Suprapubic skin (tissue), 4 donors: ENCODE measurements at regions not wholly inside any gene's neighbourhood (a gene's known extent, or its start where the extent isn't known, plus 50 kb on each side); places are given as distances from the start of the nearest gene placed in this dataset.

Experiments
- DNase-seq, 2 donors: peaks; one replicate each; pipeline ENCODE4 v3.0.0-alpha.2; 2019; ENCODE audit warnings: low spot score in 2 of 2
- H3K27ac ChIP-seq: fragments of 200-600 bp; sonication (generic); one replicate; pipeline ENCODE4 v1.5.1; 2019
- H3K27me3 ChIP-seq: fragments of 200-600 bp; sonication (generic); one replicate; pipeline ENCODE4 v1.5.1; 2019
- H3K36me3 ChIP-seq: fragments of 200-600 bp; sonication (generic); one replicate; pipeline ENCODE4 v1.5.1; 2019
- H3K4me1 ChIP-seq: fragments of 200-600 bp; sonication (generic); one replicate; pipeline ENCODE4 v1.5.1; 2019
- H3K4me3 ChIP-seq: fragments of 200-600 bp; sonication (generic); one replicate; pipeline ENCODE4 v1.5.1; 2019; ENCODE audit warnings: mild to moderate bottlenecking
- H3K9me3 ChIP-seq: fragments of 200-600 bp; sonication (generic); one replicate; pipeline ENCODE4 v1.5.1; 2019
- EP300 ChIP-seq: sonication (generic); formaldehyde crosslinking; IDR thresholded peaks from one replicate; pipeline ENCODE4 v1.6.1; 2017; ENCODE audit warnings: antibody characterized with exemption
- POLR2A ChIP-seq, 2 donors: fragments of 450-650 bp; IDR thresholded peaks; one replicate each; pipeline ENCODE4 v1.6.1; 2017; ENCODE audit warnings: antibody characterized with exemption in 2 of 2, mild to moderate bottlenecking in 2 of 2, moderate library complexity in 2 of 2
- POLR2AphosphoS5 ChIP-seq, 3 donors: sonication (generic); formaldehyde crosslinking; IDR thresholded peaks; one replicate each; pipeline ENCODE4 v1.6.1; 2017; ENCODE audit warnings: antibody characterized with exemption in 3 of 3
- WGBS: methylation state at CpG from one replicate; pipeline ENCODE4 v1.1.5; 2018; 5-methylcytosine and 5-hydroxymethylcytosine counted together
- TF ChIP-seq, protein P1 (sequence below), 2 donors: fragments of 200-600 bp in 1 of 2; fragments of 450-650 bp in 1 of 2; sonication (generic) in 1 of 2; IDR thresholded peaks; one replicate each; pipeline ENCODE4 v1.5.1; 2016 to 2019; ENCODE audit warnings: antibody characterized with exemption in 2 of 2, mild to moderate bottlenecking in 1 of 2, moderate library complexity in 1 of 2

DNA sequence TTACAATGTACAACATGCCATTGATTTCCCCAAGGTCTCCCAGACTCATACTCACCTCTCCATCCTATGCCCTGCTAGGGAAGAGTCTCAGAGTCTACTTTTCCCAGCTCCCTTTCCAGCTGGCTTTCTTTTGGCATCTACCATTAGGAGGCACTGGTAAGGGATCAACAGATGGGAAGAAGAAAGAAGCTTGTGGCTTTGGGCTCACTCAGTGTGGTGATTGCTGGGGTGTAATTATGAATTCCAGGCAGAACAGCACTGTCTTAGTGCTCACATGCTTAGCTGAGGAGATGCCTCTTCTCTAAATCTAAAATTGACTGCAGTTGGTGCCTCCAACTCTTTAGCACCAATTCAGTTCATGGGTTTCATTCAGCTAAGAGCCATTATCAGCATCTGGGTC is 330.0 kb downstream of the PSAT1 start:
- TF ChIP-seq, protein P1, sequence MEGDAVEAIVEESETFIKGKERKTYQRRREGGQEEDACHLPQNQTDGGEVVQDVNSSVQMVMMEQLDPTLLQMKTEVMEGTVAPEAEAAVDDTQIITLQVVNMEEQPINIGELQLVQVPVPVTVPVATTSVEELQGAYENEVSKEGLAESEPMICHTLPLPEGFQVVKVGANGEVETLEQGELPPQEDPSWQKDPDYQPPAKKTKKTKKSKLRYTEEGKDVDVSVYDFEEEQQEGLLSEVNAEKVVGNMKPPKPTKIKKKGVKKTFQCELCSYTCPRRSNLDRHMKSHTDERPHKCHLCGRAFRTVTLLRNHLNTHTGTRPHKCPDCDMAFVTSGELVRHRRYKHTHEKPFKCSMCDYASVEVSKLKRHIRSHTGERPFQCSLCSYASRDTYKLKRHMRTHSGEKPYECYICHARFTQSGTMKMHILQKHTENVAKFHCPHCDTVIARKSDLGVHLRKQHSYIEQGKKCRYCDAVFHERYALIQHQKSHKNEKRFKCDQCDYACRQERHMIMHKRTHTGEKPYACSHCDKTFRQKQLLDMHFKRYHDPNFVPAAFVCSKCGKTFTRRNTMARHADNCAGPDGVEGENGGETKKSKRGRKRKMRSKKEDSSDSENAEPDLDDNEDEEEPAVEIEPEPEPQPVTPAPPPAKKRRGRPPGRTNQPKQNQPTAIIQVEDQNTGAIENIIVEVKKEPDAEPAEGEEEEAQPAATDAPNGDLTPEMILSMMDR (IDR thresholded peaks at IDR 0.05): no peak
- no peak for TF ChIP-seq EP300
- no peak for TF ChIP-seq POLR2A (IDR thresholded peaks at IDR 0.05)
- no peak for TF ChIP-seq POLR2AphosphoS5 (IDR thresholded peaks at IDR 0.05)
- H3K27ac ChIP-seq: no peak overlapping the region
- no peaks in the 10 kb centered on the region for H3K4me1 ChIP-seq
- DNase-seq: no peak
- no peaks in the 10 kb centered on the region for H3K27me3 ChIP-seq
- no peaks in the 10 kb centered on the region for H3K36me3 ChIP-seq
- no peak overlapping the region for H3K4me3 ChIP-seq
- no peaks in the 10 kb centered on the region for H3K9me3 ChIP-seq

DNA sequence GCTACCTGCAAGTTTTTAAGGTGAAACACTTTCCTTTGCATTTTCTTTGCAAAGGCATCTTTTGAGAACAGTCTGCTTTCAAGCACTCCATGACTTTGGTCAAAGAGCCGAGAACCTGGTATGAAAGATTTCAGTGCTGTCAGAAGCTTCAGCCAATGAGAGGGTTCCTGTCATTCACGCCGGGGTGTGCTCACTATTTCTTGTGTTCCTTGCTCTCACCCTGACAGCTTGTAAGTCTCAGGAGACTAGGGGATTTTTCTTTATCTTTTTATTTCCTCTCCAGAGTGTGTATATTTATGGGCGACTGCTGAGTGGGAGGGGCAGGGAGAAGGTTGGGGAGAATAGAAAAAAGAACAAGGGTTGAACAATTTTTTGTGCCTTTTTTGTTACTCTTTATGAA is 334.0 kb downstream of the PSAT1 start:
- Histone ChIP-seq H3K9me3 (no peaks in the 10 kb centered on the region), H3K27ac (no peak overlapping the region), H3K4me3 (no peak overlapping the region), H3K27me3 (no peaks in the 10 kb centered on the region), H3K4me1 (no peaks in the 10 kb centered on the region), H3K36me3 (no peaks in the 10 kb centered on the region)
- TF ChIP-seq POLR2A (IDR thresholded peaks at IDR 0.05) (no peak), POLR2AphosphoS5 (IDR thresholded peaks at IDR 0.05) (no peak), EP300 (no peak)
- TF ChIP-seq, protein P1 (IDR thresholded peaks at IDR 0.05): no peak
- WGBS: 35% methylated on average over 4 of the region's 4 CpGs
- DNase-seq: no peak

DNA sequence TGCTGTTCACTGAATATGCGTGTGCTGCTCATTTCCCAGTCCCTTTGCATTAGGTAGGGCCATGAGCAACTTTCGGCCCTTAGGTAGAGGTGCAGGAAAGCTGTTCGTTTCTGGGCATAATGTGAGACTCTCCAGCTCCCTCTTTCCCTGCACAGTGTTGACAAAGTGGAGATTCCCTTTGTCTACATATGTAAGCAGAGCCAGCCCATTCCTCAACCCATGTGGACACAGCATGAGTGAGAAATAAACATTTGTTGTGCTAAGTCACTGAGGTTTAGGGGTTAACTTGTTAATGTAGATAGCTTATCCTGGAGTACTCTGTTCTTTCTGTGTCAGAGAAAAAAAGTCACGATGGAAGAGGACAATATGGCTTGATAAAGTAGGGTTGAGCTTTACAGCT is 343.8 kb downstream of the PSAT1 start:
- no peak overlapping the region for H3K27ac ChIP-seq

DNA sequence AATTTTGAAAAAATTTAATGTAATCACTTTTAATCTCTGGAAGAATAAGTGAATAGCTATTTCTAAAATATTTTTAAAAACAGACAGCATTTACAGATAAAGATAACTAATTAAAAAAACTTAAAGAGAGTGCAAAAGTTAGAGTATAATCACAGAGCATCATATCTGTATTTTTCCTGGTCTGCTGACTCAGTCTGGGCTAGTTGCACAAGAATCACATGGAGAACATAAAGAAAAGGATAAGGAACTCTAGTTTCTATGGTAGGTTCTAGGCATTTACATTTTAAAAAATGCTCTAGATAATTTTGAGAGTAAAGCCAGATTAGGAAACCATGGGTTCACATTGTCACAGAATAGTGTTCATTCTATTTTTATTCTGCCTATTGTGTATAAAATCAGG is 347.4 kb downstream of the PSAT1 start:
- no peak for TF ChIP-seq EP300
- TF ChIP-seq POLR2A (IDR thresholded peaks at IDR 0.05): no peak
- TF ChIP-seq POLR2AphosphoS5 (IDR thresholded peaks at IDR 0.05): no peak
- TF ChIP-seq, protein P1 (IDR thresholded peaks at IDR 0.05): no peak
- no peak for DNase-seq
- H3K4me1 ChIP-seq: no peaks in the 10 kb centered on the region
- H3K27ac ChIP-seq: no peak overlapping the region
- no peaks in the 10 kb centered on the region for H3K36me3 ChIP-seq
- no peaks in the 10 kb centered on the region for H3K27me3 ChIP-seq
- H3K9me3 ChIP-seq: peaks cover 10% of the 10 kb centered on the region
- H3K4me3 ChIP-seq: no peak overlapping the region

More for the DNA sequence above, 343.8 kb downstream of the PSAT1 start:
- Histone ChIP-seq H3K4me3 (no peak overlapping the region), H3K27me3 (no peaks in the 10 kb centered on the region), H3K36me3 (no peaks in the 10 kb centered on the region), H3K4me1 (no peaks in the 10 kb centered on the region), H3K9me3 (peaks cover 5% of the 10 kb centered on the region)
- WGBS: 66% methylated on average over 4 of the region's 4 CpGs
- TF ChIP-seq, protein P1 (IDR thresholded peaks at IDR 0.05): no peak
- TF ChIP-seq POLR2AphosphoS5 (IDR thresholded peaks at IDR 0.05): no peak
- DNase-seq: no peak

DNA sequence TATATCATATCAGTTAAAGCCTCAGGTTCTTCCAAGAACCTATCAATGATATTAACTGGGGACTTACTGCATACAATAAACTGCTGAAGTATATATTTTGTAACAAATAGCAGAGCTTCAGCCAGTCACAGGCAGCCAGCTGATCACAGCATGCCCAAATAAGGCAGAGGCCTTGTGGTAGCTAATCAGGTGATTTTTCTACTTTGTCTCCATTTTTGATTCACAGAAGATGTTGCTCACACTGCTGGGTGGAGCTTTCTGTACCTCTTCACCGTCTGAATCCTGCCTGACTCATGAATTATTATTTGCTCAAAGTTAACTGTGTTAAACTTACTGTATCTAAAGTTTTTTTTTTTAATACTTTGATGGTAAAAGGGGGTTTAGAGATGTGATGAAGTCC is 357.4 kb downstream of the PSAT1 start:
- Histone ChIP-seq H3K27me3 (no peaks in the 10 kb centered on the region), H3K27ac (no peak overlapping the region), H3K36me3 (no peaks in the 10 kb centered on the region), H3K4me1 (no peaks in the 10 kb centered on the region), H3K9me3 (no peaks in the 10 kb centered on the region), H3K4me3 (no peak overlapping the region)
- TF ChIP-seq POLR2AphosphoS5 (IDR thresholded peaks at IDR 0.05) (no peak), EP300 (no peak), POLR2A (IDR thresholded peaks at IDR 0.05) (no peak)
- TF ChIP-seq, protein P1 (IDR thresholded peaks at IDR 0.05): no peak
- DNase-seq: no peak
- WGBS: 57% methylated on average over 1 of the region's 1 CpG
